C1 segment of cervical spinal cord (tissue), 14 donors: ENCODE measurements at regions not wholly inside any gene's neighbourhood (a gene's known extent, or its start where the extent isn't known, plus 50 kb on each side); places are given as distances from the start of the nearest gene placed in this dataset.
A peak's percentile ranks its signal among the peaks of the same experiment; 100 is the strongest.
"Not testable (repeated sequence)": the region's sequence is repeated elsewhere in the genome, so short reads cannot be mapped to it uniquely, and the experiment has no call there.

Source experiments
- DNase-seq, 14 donors: peaks; one replicate each; lab custom pipeline; 2025; lab: John Stamatoyannopoulos, UW

- DNase-seq, result no peak
These were observed 680.7 kb downstream of the REEP3 start for GRCh38 chr10:64201936-64202335.

- not testable (repeated sequence) for DNase-seq
These were observed 683.3 kb downstream of the REEP3 start for GRCh38 chr10:64204504-64204903.

GRCh38 chr10:64206409-64206808 is 685.2 kb downstream of the REEP3 start:
- no peak for DNase-seq

GRCh38 chr10:64209561-64209960 is 688.4 kb downstream of the REEP3 start:
- peak in 1 of 14 donors; percentile 32 for DNase-seq

- DNase-seq, result no peak
These were observed 689.0 kb downstream of the REEP3 start for GRCh38 chr10:64210211-64210610.

- peak in 1 of 14 donors; percentile 53 for DNase-seq
These were observed 690.3 kb downstream of the REEP3 start for GRCh38 chr10:64211466-64211865.

- DNase-seq, result no peak
These were observed 693.9 kb downstream of the REEP3 start for GRCh38 chr10:64215088-64215487.

- DNase-seq, result no peak
These were observed 698.2 kb downstream of the REEP3 start for GRCh38 chr10:64219271-64220025.

GRCh38 chr10:64234489-64234888 is 713.3 kb downstream of the REEP3 start:
- DNase-seq, result no peak

GRCh38 chr10:64257704-64258103 is 736.5 kb downstream of the REEP3 start:
- no peak for DNase-seq

- no peak for DNase-seq
These were observed 739.9 kb downstream of the REEP3 start for GRCh38 chr10:64261092-64261491.

- peak in 1 of 14 donors; percentile 54 for DNase-seq
These were observed 740.5 kb downstream of the REEP3 start for GRCh38 chr10:64261676-64262075.

GRCh38 chr10:64265961-64266360 is 744.8 kb downstream of the REEP3 start:
- peak in 1 of 14 donors; percentile 50 for DNase-seq

- no peak for DNase-seq
These were observed 750.3 kb downstream of the REEP3 start for GRCh38 chr10:64271508-64271907.

- DNase-seq, result no peak
These were observed 750.8 kb downstream of the REEP3 start for GRCh38 chr10:64271983-64272382.

GRCh38 chr10:64275001-64275400 is 753.8 kb downstream of the REEP3 start:
- DNase-seq, result no peak

GRCh38 chr10:64275774-64276173 is 754.6 kb downstream of the REEP3 start:
- DNase-seq, result no peak

- peak in 1 of 14 donors; percentile 10 for DNase-seq
These were observed 756.3 kb downstream of the REEP3 start for GRCh38 chr10:64277536-64277935.

GRCh38 chr10:64283621-64284020 is 762.4 kb downstream of the REEP3 start:
- peak in 1 of 14 donors; percentile 8 for DNase-seq

- peak in 6 of 14 donors; percentile 1 to 48 (median 26) for DNase-seq
These were observed 765.3 kb downstream of the REEP3 start for GRCh38 chr10:64286533-64286932.

GRCh38 chr10:64288404-64288803 is 767.2 kb downstream of the REEP3 start:
- peak in 8 of 14 donors; percentile 8 to 86 (median 26) for DNase-seq

- no peak for DNase-seq
These were observed 782.4 kb downstream of the REEP3 start for GRCh38 chr10:64303566-64303965.

- DNase-seq, result no peak
These were observed 785.6 kb downstream of the REEP3 start for GRCh38 chr10:64306729-64307327.
